Kidney epithelial cell (primary cell): ENCODE measurements at regions not wholly inside any gene's neighbourhood (a gene's known extent, or its start where the extent isn't known, plus 50 kb on each side); places are given as distances from the start of the nearest gene placed in this dataset.

Experiments used
- DNase-seq: peaks from one replicate; pipeline ENCODE4 v3.0.0-alpha.2; 2010; ENCODE audit warnings: low read depth
- H3K27me3 ChIP-seq: 2 replicates; pipeline ENCODE4 v1.6.0; 2011; ENCODE audit warnings: low read length; ENCODE audit not compliant: control insufficient read depth, insufficient read depth
- H3K36me3 ChIP-seq: 2 replicates; pipeline ENCODE4 v1.5.1; 2011; ENCODE audit warnings: low read length; ENCODE audit not compliant: control insufficient read depth, insufficient read depth
- H3K4me3 ChIP-seq: 2 replicates; pipeline ENCODE4 v1.5.1; 2011; ENCODE audit warnings: low read depth, mild to moderate bottlenecking, control low read depth, low read length
- CTCF ChIP-seq: IDR thresholded peaks from 2 replicates; pipeline ENCODE4 v1.5.1; 2011; ENCODE audit warnings: mild to moderate bottlenecking, moderate library complexity, low read length, control low read depth, inconsistent platforms; ENCODE audit not compliant: insufficient read depth, poor library complexity, severe bottlenecking

GRCh38 chr13:59444210-59444857, 719.4 kb downstream of the DIAPH3 start:
- no peaks in the 10 kb centered on the region for H3K27me3 ChIP-seq
- TF ChIP-seq CTCF, result no peak
- no peaks in the 10 kb centered on the region for H3K36me3 ChIP-seq
- no peak overlapping the region for H3K4me3 ChIP-seq
- DNase-seq, result no peak

DNA sequence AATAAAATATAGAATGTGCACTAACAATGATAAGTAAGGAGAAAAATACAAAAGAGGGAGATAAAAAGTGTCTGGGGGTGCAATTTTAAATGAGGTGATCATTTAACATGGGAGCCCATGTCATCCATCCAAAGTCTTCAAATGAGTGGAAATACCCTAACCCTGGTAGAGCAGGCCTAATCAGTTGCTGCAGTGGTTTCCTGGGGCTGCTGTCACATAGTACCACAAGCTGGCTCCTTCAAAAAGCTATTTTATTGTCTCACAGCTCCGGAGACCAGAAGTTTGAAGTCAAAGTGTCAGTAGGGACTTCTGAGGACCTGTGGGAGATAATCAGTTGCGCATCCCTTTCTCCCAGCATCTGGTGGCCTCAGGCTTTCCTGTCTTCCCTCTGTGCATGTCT, 717.9 kb downstream of the DIAPH3 start:
- Histone ChIP-seq H3K4me3 (no peak overlapping the region), H3K27me3 (no peaks in the 10 kb centered on the region), H3K36me3 (no peaks in the 10 kb centered on the region)
- no peak for DNase-seq
- TF ChIP-seq CTCF, result no peak

- Histone ChIP-seq H3K4me3 (no peak overlapping the region), H3K27me3 (no peaks in the 10 kb centered on the region), H3K36me3 (no peaks in the 10 kb centered on the region)
- no peak for TF ChIP-seq CTCF
- no peak for DNase-seq
Measured at GRCh38 chr13:59446391-59446790, 717.3 kb downstream of the DIAPH3 start.

DNA sequence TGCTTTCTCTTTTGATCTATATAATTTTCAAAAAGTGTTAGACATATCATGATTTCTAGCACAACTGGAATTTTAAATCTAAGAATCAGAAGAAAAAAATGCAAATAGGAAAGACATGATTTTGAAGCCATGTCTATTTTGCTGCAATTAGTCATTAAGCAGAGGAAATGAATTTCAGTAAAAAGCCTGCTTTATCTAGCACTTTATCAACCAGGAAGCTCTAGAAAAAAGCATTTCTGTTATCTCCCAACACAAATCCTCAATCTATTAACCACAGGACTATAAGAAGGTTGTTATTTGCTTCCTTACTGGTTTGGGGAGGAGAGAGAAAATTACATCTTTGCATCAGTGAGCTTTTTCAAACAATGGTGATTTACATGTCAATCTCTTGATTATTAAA, 716.7 kb downstream of the DIAPH3 start:
- no peaks in the 10 kb centered on the region for H3K27me3 ChIP-seq
- DNase-seq, result no peak
- TF ChIP-seq CTCF, result no peak
- no peak overlapping the region for H3K4me3 ChIP-seq
- no peaks in the 10 kb centered on the region for H3K36me3 ChIP-seq

- no peak overlapping the region for H3K4me3 ChIP-seq
- peak; percentile 67 for DNase-seq
- no peaks in the 10 kb centered on the region for H3K36me3 ChIP-seq
- H3K27me3 ChIP-seq, result no peaks in the 10 kb centered on the region
- TF ChIP-seq CTCF, result no peak
Measured at GRCh38 chr13:59447846-59448620, 715.7 kb downstream of the DIAPH3 start.

- Histone ChIP-seq H3K36me3 (no peaks in the 10 kb centered on the region), H3K4me3 (no peak overlapping the region), H3K27me3 (no peaks in the 10 kb centered on the region)
- no peak for DNase-seq
- no peak for TF ChIP-seq CTCF
Measured at GRCh38 chr13:59449750-59450149, 714.0 kb downstream of the DIAPH3 start.
